CD4-positive, alpha-beta T cell (primary cell): ENCODE measurements at regions not wholly inside any gene's neighbourhood (a gene's known extent, or its start where the extent isn't known, plus 50 kb on each side); places are given as distances from the start of the nearest gene placed in this dataset.

Source experiments
- ATAC-seq: fragments of 200-7000 bp; cut with Tn5 transposase; one replicate; pipeline ENCODE4 v1.10.0; 2022; ENCODE audit warnings: mild to moderate bottlenecking; ENCODE audit not compliant: poor library complexity
- CTCF ChIA-PET: fragments of 350-600 bp; sonication (Branson Sonifier 250); formaldehyde crosslinking; loops from one replicate; lab custom pipeline; 2021; ENCODE audit warnings: antibody characterized with exemption, inconsistent platforms; lab: Charles Lee
- POLR2A ChIA-PET: fragments of 350-600 bp; sonication (Branson Sonifier 250); formaldehyde crosslinking; loops from one replicate; lab custom pipeline; 2021; ENCODE audit warnings: antibody characterized with exemption, inconsistent platforms; lab: Charles Lee
- DNase-seq, 14 experiments: peaks; one replicate each; pipeline ENCODE4 v3.0.0-alpha.2; 2013 to 2020; ENCODE audit warnings: mixed read lengths in 2 of 14
- H3K27ac ChIP-seq, 2 donors: one replicate each; pipeline versions ENCODE4 v1.5.1 to v1.7.0; 2013; ENCODE audit warnings: low read length in 2 of 2, low read depth in 1 of 2, mild to moderate bottlenecking in 1 of 2
- H3K27me3 ChIP-seq, 2 experiments: 1 replicate in 1 of 2; 2 replicates in 1 of 2; pipeline versions ENCODE4 v1.6.1 to v1.7.0; 2013; ENCODE audit warnings: low read length in 2 of 2, control low read depth in 1 of 2, mild to moderate bottlenecking in 1 of 2, moderate library complexity in 1 of 2; ENCODE audit not compliant: insufficient read depth in 2 of 2, control insufficient read depth in 1 of 2
- H3K36me3 ChIP-seq: one replicate; pipeline ENCODE4 v1.6.1; 2013; ENCODE audit warnings: low read length, control low read depth; ENCODE audit not compliant: insufficient read depth
- H3K4me1 ChIP-seq: one replicate; pipeline ENCODE4 v1.6.1; 2013; ENCODE audit warnings: low read length, control low read depth; ENCODE audit not compliant: insufficient read depth
- H3K4me3 ChIP-seq: one replicate; pipeline ENCODE4 v1.5.1; 2013; ENCODE audit warnings: mild to moderate bottlenecking, low read length, moderate library complexity
- H3K9me3 ChIP-seq, 2 experiments: 1 replicate in 1 of 2; 2 replicates in 1 of 2; pipeline versions ENCODE4 v1.6.1 to v1.7.0; 2013; ENCODE audit warnings: low read length in 2 of 2, mild to moderate bottlenecking in 2 of 2, control low read depth in 1 of 2, moderate library complexity in 1 of 2; ENCODE audit not compliant: control insufficient read depth in 1 of 2, insufficient read depth in 1 of 2
- H3K27ac Mint-ChIP-seq: one replicate; pipeline ENCODE4 v1.8.0; 2020; ENCODE audit warnings: mixed read lengths
- H3K27me3 Mint-ChIP-seq: one replicate; pipeline ENCODE4 v1.8.0; 2021; ENCODE audit warnings: mixed read lengths
- H3K36me3 Mint-ChIP-seq: one replicate; pipeline ENCODE4 v1.8.0; 2021; ENCODE audit warnings: low read depth, mixed read lengths
- H3K4me1 Mint-ChIP-seq: one replicate; pipeline ENCODE4 v1.8.0; 2021; ENCODE audit warnings: low read depth, mixed read lengths
- H3K4me3 Mint-ChIP-seq: one replicate; pipeline ENCODE4 v1.8.0; 2020; ENCODE audit warnings: mild to moderate bottlenecking, mixed read lengths
- H3K9me3 Mint-ChIP-seq: one replicate; pipeline ENCODE4 v1.8.0; 2020; ENCODE audit warnings: mixed read lengths
- CTCF ChIP-seq: fragments of 200-600 bp; IDR thresholded peaks from one replicate; pipeline ENCODE4 v1.8.0; 2022; ENCODE audit warnings: antibody characterized with exemption, mild to moderate bottlenecking
- intact Hi-C, 2 experiments: fragments of 100-400 bp; cut with DNase I in 1 of 2; cut with micrococcal nuclease in 1 of 2; formaldehyde crosslinking; loops; one replicate each; pipeline versions ENCODE4 v1.15.1 to v1.9.0; 2023 to 2025; cut with DNase I, micrococcal nuclease

- no peak for DNase-seq
- CTCF ChIA-PET = no interaction called here
- H3K9me3 Mint-ChIP-seq = no peaks in the 10 kb centered on the region
Observed at GRCh38 chr12:125633686-125634085, 568.5 kb downstream of the AACS start.

GRCh38 chr12:125634813-125635212 is 569.6 kb downstream of the AACS start:
- H3K27ac Mint-ChIP-seq = no peak overlapping the region
- H3K9me3 Mint-ChIP-seq = no peaks in the 10 kb centered on the region
- no peak overlapping the region for H3K4me3 Mint-ChIP-seq
- no peaks in the 10 kb centered on the region for H3K27me3 Mint-ChIP-seq
- Histone ChIP-seq H3K27ac (no peak overlapping the region), H3K4me1 (no peaks in the 10 kb centered on the region), H3K36me3 (no peaks in the 10 kb centered on the region), H3K9me3 (peaks cover 5 to 12% of the 10 kb centered on the region in 2 experiments), H3K27me3 (no peaks in the 10 kb centered on the region), H3K4me3 (no peak overlapping the region)
- H3K4me1 Mint-ChIP-seq = no peaks in the 10 kb centered on the region
- no peak for TF ChIP-seq CTCF
- ATAC-seq (no peak), DNase-seq (no peak)
- intact Hi-C loops = no loop called here
- ChIA-PET POLR2A (no interaction called here), CTCF (no interaction called here)
- H3K36me3 Mint-ChIP-seq = no peaks in the 10 kb centered on the region

More at GRCh38 chr12:125633686-125634085, 568.5 kb downstream of the AACS start:
- Histone ChIP-seq H3K9me3 (peaks cover 5 to 10% of the 10 kb centered on the region in 2 experiments), H3K4me1 (no peaks in the 10 kb centered on the region), H3K36me3 (no peaks in the 10 kb centered on the region), H3K4me3 (no peak overlapping the region), H3K27ac (no peak overlapping the region), H3K27me3 (no peaks in the 10 kb centered on the region)
- Mint-ChIP-seq H3K27me3 (no peaks in the 10 kb centered on the region), H3K36me3 (no peaks in the 10 kb centered on the region), H3K4me1 (no peaks in the 10 kb centered on the region), H3K27ac (no peak overlapping the region), H3K4me3 (no peak overlapping the region)
- POLR2A ChIA-PET = no interaction called here
- intact Hi-C loops = no loop called here
- ATAC-seq = no peak
- TF ChIP-seq CTCF = no peak

- ChIA-PET CTCF (no interaction called here), POLR2A (no interaction called here)
- DNase-seq (no peak), ATAC-seq (no peak)
- H3K4me3 ChIP-seq = no peak overlapping the region
- H3K9me3 ChIP-seq = peaks cover 0 to 5% of the 10 kb centered on the region in 2 experiments
- Mint-ChIP-seq H3K4me3 (no peak overlapping the region), H3K27ac (no peak overlapping the region), H3K27me3 (no peaks in the 10 kb centered on the region), H3K9me3 (no peaks in the 10 kb centered on the region), H3K36me3 (no peaks in the 10 kb centered on the region), H3K4me1 (no peaks in the 10 kb centered on the region)
- H3K27ac ChIP-seq = no peak overlapping the region
- TF ChIP-seq CTCF = no peak
- H3K4me1 ChIP-seq = no peaks in the 10 kb centered on the region
- no peaks in the 10 kb centered on the region for H3K36me3 ChIP-seq
- no peaks in the 10 kb centered on the region for H3K27me3 ChIP-seq
- intact Hi-C loops = no loop called here
Observed at GRCh38 chr12:125639826-125640225, 574.6 kb downstream of the AACS start.
